ENCODE measurements at regions not wholly inside any gene's neighbourhood (a gene's known extent, or its start where the extent isn't known, plus 50 kb on each side); places are given as distances from the start of the nearest gene placed in this dataset.

GRCh38 chr21:26659757-26660156 is 86.7 kb upstream of the CYYR1 start:
- TF ChIP-seq CTCF (IDR thresholded peaks at IDR 0.05; ENCODE audit: borderline replicate concordance, extremely low read depth, low read length, poor library complexity, severe bottlenecking) = no peak
- no peak for TF ChIP-seq EZH2 (IDR thresholded peaks at IDR 0.05; ENCODE audit: borderline replicate concordance, low read depth, low read length, severe bottlenecking)
